GM12878 (cell line): ENCODE measurements at regions not wholly inside any gene's neighbourhood (a gene's known extent, or its start where the extent isn't known, plus 50 kb on each side); places are given as distances from the start of the nearest gene placed in this dataset.

Experiments used
- ATAC-seq: fragments of 200-7000 bp; cut with Tn5 transposase; 3 replicates; pipeline ENCODE4 v1.9.1; 2020; ENCODE audit warnings: mild to moderate bottlenecking, moderate library complexity
- BruUV-seq: library from RNA; stranded (reverse); fragments of 400-500 nt; replicated peaks from 2 replicates; lab custom pipeline; 2021; lab: Mats Ljungman, UMichigan
- CTCF ChIA-PET: fragments of 300-600 bp; sonication (Branson Sonifier 250); formaldehyde crosslinking; extraction: SDS; loops from one replicate; lab custom pipeline; 2021; ENCODE audit warnings: inconsistent platforms; lab: Yijun Ruan, JAX
- POLR2A ChIA-PET: fragments of 350-600 bp; formaldehyde crosslinking; extraction: SDS; loops from one replicate; lab custom pipeline; 2021; ENCODE audit warnings: inconsistent platforms; lab: Charles Lee
- RAD21 ChIA-PET: fragments of 300-600 bp; sonication (Branson Sonifier 250); formaldehyde crosslinking; loops from one replicate; lab custom pipeline; 2023; ENCODE audit warnings: antibody characterized with exemption; ENCODE audit not compliant: unreplicated experiment; lab: Charles Lee
- SMC1A ChIA-PET: fragments of 300-600 bp; sonication (Branson Sonifier 250); formaldehyde crosslinking; loops from one replicate; lab custom pipeline; 2023; ENCODE audit not compliant: unreplicated experiment, uncharacterized antibody; lab: Charles Lee
- DNase-seq: peaks from one replicate; pipeline ENCODE4 v3.0.0-alpha.2; 2011; ENCODE audit warnings: low read depth, low spot score
- FAIRE-seq: peaks from 3 replicates; lab custom pipeline; 2011; peaks lifted over from hg19 to GRCh38; lab: Jason Lieb, UNC
- H2AFZ ChIP-seq: 2 replicates; pipeline ENCODE4 v1.6.0; 2011; ENCODE audit warnings: low read depth, low read length, control low read depth; ENCODE audit not compliant: control insufficient read depth
- H3K27ac ChIP-seq: 2 replicates; pipeline ENCODE4 v1.5.1; 2011; ENCODE audit warnings: control low read depth; ENCODE audit not compliant: control insufficient read depth, insufficient read depth
- H3K27me3 ChIP-seq, 2 experiments: replicated peaks in 1 of 2; 2 replicates each; pipeline versions ENCODE4 v1.6.0 to v1.6.1; 2011; ENCODE audit warnings: low read length in 1 of 2; ENCODE audit not compliant: control insufficient read depth in 2 of 2, insufficient read depth in 2 of 2
- H3K36me3 ChIP-seq, 2 experiments: 2 replicates each; pipeline ENCODE4 v1.5.1; 2011; ENCODE audit warnings: low read length in 1 of 2; ENCODE audit not compliant: control insufficient read depth in 2 of 2, insufficient read depth in 2 of 2
- H3K4me1 ChIP-seq: 2 replicates; pipeline ENCODE4 v1.6.1; 2011; ENCODE audit warnings: mild to moderate bottlenecking, low read length, moderate library complexity, mixed read lengths; ENCODE audit not compliant: control insufficient read depth, insufficient read depth
- H3K4me2 ChIP-seq: 2 replicates; pipeline ENCODE4 v1.6.0; 2011; ENCODE audit warnings: control low read depth; ENCODE audit not compliant: control insufficient read depth, insufficient read depth
- H3K4me3 ChIP-seq: fragments of 200-600 bp; sonication (generic); 2 replicates; pipeline ENCODE4 v1.5.1; 2016
- H3K79me2 ChIP-seq: 2 replicates; pipeline ENCODE4 v1.6.0; 2011; ENCODE audit warnings: low read length; ENCODE audit not compliant: control insufficient read depth, insufficient read depth
- H3K9ac ChIP-seq: 2 replicates; pipeline ENCODE4 v1.8.0; 2011; ENCODE audit warnings: low read length, control low read depth, mixed read lengths; ENCODE audit not compliant: control insufficient read depth, insufficient read depth
- H3K9me3 ChIP-seq: replicated peaks from 3 replicates; pipeline ENCODE4 v1.5.1; 2011; ENCODE audit warnings: mild to moderate bottlenecking, low read length; ENCODE audit not compliant: control insufficient read depth, insufficient read depth
- H4K20me1 ChIP-seq: 2 replicates; pipeline ENCODE4 v1.6.0; 2011; ENCODE audit not compliant: control insufficient read depth, insufficient read depth
- CBX3 ChIP-seq: fragments of 200-600 bp; sonication (generic); IDR thresholded peaks from 2 replicates; pipeline ENCODE4 v1.6.1; 2016; ENCODE audit warnings: low read depth, borderline replicate concordance
- IKZF2 ChIP-seq, 2 experiments: fragments of 450-650 bp; IDR thresholded peaks; 2 replicates each; pipeline ENCODE4 v1.6.1; 2017; ENCODE audit warnings: mild to moderate bottlenecking in 2 of 2, moderate library complexity in 2 of 2
- MTA2 ChIP-seq: fragments of 450-650 bp; IDR thresholded peaks from 2 replicates; pipeline ENCODE4 v1.6.1; 2016; ENCODE audit warnings: low read depth, mild to moderate bottlenecking, moderate library complexity
- POLR2AphosphoS5 ChIP-seq: IDR thresholded peaks from 2 replicates; pipeline ENCODE4 v1.6.1; 2011; ENCODE audit warnings: mild to moderate bottlenecking, low read length, inconsistent platforms
- SREBF2 ChIP-seq: IDR thresholded peaks from 2 replicates; pipeline ENCODE4 v1.6.1; 2012; ENCODE audit warnings: mild to moderate bottlenecking, low read length
- TBL1XR1 ChIP-seq: IDR thresholded peaks from 2 replicates; pipeline ENCODE4 v1.6.1; 2012; ENCODE audit warnings: low read depth, low read length, improper control_type of control experiment
- YY1 ChIP-seq: IDR thresholded peaks from 2 replicates; pipeline ENCODE4 v1.6.1; 2011; ENCODE audit warnings: low read depth, mild to moderate bottlenecking, low read length
- WGBS: methylation state at CpG from one replicate; pipeline ENCODE4 v1.1.6; 2016; ENCODE audit warnings: low lambda C conversion rate; ENCODE audit not compliant: insufficient replicate concordance, insufficient coverage; ENCODE audit errors: missing lambda C conversion rate; 5-methylcytosine and 5-hydroxymethylcytosine counted together
- in situ Hi-C: fragments of 300-500 bp; cut with MboI; formaldehyde crosslinking; loops from 9 replicates; pipeline ENCODE4 v1.14.3; 2018; ENCODE audit warnings: mixed read lengths
- intact Hi-C: fragments of 100-400 bp; cut with micrococcal nuclease; formaldehyde crosslinking; loops from one replicate; pipeline ENCODE4 v1.14.2; 2022; ENCODE audit not compliant: unreplicated experiment
- TF ChIP-seq, protein P1 (sequence below): fragments of 450-650 bp; IDR thresholded peaks from 2 replicates; pipeline ENCODE4 v1.6.1; 2016; ENCODE audit warnings: mild to moderate bottlenecking
- TF ChIP-seq, protein P2 (sequence below): IDR thresholded peaks from 2 replicates; pipeline ENCODE4 v1.6.1; 2012; ENCODE audit warnings: improper control_type of control experiment, low read depth, low read length; ENCODE audit not compliant: insufficient replicate concordance
- TF ChIP-seq, protein P3 (sequence below): fragments of 450-650 bp; formaldehyde crosslinking; IDR thresholded peaks from 2 replicates; pipeline ENCODE4 v1.5.0; 2022; ENCODE audit warnings: mild to moderate bottlenecking, missing genetic modification characterization
- TF ChIP-seq, protein P4 (sequence below): IDR thresholded peaks from 2 replicates; pipeline ENCODE4 v1.6.1; 2012; ENCODE audit warnings: low read depth, low read length, improper control_type of control experiment

DNA sequence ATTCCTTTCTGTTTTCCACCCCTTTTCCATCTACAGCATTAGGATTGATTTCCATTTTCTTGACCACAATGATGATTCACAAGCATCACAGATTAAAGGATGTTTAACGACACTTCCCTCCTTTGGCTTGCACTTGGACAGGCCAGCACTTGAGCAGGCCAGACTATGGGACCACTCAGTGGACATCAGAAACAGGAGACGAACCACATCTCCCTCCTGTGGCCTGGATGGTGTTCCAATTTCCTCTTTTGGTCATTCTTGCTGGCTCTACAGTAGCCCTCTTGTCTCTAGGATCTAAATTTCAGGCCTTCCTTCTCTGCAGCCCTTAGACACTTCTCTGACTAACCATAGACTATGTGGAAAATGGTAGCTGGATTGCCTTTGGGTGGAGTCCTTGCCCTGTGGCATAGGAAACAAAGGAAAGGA is 78.8 kb upstream of the BOC start (continued):
- TF ChIP-seq, protein P1, sequence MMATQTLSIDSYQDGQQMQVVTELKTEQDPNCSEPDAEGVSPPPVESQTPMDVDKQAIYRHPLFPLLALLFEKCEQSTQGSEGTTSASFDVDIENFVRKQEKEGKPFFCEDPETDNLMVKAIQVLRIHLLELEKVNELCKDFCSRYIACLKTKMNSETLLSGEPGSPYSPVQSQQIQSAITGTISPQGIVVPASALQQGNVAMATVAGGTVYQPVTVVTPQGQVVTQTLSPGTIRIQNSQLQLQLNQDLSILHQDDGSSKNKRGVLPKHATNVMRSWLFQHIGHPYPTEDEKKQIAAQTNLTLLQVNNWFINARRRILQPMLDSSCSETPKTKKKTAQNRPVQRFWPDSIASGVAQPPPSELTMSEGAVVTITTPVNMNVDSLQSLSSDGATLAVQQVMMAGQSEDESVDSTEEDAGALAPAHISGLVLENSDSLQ, result no peak
- TF ChIP-seq MTA2, result no peak

DNA sequence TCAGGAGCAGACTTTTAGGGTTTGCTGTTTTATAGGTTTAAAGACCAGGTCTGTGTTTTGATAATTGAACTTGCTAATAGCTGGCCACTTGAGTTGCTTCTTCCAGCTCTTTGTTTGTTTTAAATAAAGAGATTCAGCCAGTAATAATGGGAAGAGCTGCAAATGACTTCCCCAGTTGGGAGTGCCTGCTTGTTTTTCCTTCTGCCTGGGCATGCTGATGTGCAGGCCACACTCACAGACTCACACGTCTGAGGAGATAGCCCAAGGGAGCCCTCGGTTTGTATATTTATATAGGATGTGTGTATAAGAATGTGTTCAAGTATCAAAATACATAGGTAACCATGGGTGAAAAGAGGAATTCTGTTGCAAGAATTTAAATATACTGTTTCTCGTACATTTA is 78.2 kb upstream of the BOC start:
- CTCF ChIA-PET, result interaction anchor here (1.0 to 6.6 kb wide), 2 partner anchors 145 to 155 kb away, joined by 3 to 82 read pairs; no protein-coding TSS in a partner anchor
- 78% methylated on average over 3 of the region's 3 CpGs for WGBS
- TF ChIP-seq TBL1XR1, result no peak
- TF ChIP-seq, protein P2, sequence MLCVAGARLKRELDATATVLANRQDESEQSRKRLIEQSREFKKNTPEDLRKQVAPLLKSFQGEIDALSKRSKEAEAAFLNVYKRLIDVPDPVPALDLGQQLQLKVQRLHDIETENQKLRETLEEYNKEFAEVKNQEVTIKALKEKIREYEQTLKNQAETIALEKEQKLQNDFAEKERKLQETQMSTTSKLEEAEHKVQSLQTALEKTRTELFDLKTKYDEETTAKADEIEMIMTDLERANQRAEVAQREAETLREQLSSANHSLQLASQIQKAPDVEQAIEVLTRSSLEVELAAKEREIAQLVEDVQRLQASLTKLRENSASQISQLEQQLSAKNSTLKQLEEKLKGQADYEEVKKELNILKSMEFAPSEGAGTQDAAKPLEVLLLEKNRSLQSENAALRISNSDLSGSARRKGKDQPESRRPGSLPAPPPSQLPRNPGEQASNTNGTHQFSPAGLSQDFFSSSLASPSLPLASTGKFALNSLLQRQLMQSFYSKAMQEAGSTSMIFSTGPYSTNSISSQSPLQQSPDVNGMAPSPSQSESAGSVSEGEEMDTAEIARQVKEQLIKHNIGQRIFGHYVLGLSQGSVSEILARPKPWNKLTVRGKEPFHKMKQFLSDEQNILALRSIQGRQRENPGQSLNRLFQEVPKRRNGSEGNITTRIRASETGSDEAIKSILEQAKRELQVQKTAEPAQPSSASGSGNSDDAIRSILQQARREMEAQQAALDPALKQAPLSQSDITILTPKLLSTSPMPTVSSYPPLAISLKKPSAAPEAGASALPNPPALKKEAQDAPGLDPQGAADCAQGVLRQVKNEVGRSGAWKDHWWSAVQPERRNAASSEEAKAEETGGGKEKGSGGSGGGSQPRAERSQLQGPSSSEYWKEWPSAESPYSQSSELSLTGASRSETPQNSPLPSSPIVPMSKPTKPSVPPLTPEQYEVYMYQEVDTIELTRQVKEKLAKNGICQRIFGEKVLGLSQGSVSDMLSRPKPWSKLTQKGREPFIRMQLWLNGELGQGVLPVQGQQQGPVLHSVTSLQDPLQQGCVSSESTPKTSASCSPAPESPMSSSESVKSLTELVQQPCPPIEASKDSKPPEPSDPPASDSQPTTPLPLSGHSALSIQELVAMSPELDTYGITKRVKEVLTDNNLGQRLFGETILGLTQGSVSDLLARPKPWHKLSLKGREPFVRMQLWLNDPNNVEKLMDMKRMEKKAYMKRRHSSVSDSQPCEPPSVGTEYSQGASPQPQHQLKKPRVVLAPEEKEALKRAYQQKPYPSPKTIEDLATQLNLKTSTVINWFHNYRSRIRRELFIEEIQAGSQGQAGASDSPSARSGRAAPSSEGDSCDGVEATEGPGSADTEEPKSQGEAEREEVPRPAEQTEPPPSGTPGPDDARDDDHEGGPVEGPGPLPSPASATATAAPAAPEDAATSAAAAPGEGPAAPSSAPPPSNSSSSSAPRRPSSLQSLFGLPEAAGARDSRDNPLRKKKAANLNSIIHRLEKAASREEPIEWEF, result no peak
- TF ChIP-seq POLR2AphosphoS5, result no peak
- no peak for TF ChIP-seq IKZF2 (IDR thresholded peaks at IDR 0.05)
- no peak for TF ChIP-seq YY1
- no peak for TF ChIP-seq CBX3
- no peak for TF ChIP-seq SREBF2
- TF ChIP-seq, protein P3, sequence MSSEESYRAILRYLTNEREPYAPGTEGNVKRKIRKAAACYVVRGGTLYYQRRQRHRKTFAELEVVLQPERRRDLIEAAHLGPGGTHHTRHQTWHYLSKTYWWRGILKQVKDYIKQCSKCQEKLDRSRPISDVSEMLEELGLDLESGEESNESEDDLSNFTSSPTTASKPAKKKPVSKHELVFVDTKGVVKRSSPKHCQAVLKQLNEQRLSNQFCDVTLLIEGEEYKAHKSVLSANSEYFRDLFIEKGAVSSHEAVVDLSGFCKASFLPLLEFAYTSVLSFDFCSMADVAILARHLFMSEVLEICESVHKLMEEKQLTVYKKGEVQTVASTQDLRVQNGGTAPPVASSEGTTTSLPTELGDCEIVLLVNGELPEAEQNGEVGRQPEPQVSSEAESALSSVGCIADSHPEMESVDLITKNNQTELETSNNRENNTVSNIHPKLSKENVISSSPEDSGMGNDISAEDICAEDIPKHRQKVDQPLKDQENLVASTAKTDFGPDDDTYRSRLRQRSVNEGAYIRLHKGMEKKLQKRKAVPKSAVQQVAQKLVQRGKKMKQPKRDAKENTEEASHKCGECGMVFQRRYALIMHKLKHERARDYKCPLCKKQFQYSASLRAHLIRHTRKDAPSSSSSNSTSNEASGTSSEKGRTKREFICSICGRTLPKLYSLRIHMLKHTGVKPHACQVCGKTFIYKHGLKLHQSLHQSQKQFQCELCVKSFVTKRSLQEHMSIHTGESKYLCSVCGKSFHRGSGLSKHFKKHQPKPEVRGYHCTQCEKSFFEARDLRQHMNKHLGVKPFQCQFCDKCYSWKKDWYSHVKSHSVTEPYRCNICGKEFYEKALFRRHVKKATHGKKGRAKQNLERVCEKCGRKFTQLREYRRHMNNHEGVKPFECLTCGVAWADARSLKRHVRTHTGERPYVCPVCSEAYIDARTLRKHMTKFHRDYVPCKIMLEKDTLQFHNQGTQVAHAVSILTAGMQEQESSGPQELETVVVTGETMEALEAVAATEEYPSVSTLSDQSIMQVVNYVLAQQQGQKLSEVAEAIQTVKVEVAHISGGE, result no peak
- TF ChIP-seq, protein P4, sequence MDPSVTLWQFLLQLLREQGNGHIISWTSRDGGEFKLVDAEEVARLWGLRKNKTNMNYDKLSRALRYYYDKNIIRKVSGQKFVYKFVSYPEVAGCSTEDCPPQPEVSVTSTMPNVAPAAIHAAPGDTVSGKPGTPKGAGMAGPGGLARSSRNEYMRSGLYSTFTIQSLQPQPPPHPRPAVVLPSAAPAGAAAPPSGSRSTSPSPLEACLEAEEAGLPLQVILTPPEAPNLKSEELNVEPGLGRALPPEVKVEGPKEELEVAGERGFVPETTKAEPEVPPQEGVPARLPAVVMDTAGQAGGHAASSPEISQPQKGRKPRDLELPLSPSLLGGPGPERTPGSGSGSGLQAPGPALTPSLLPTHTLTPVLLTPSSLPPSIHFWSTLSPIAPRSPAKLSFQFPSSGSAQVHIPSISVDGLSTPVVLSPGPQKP, result no peak

More for the DNA sequence above, 78.2 kb upstream of the BOC start:
- no TSS peak for BruUV-seq
- ChIA-PET POLR2A (interaction anchor here (0.6 kb wide), 1 partner anchor 18 kb away, joined by 3 read pairs; no protein-coding TSS in a partner anchor), RAD21 (interaction anchor here (4.9 kb wide), 1 partner anchor 156 kb away, joined by 31 read pairs; no protein-coding TSS in a partner anchor), SMC1A (interaction anchor here (1.3 to 6.3 kb wide), 2 partner anchors 8 to 155 kb away, joined by 4 to 47 read pairs; no protein-coding TSS in a partner anchor)
- no peak overlapping the region for H3K4me2 ChIP-seq
- no peak overlapping the region for H3K4me3 ChIP-seq
- no peaks in the 10 kb centered on the region for H3K79me2 ChIP-seq
- H3K27me3 ChIP-seq, result no peaks in the 10 kb centered on the region; a peak in 1 of 4 replicates
- intact Hi-C loops (no loop called here), in situ Hi-C loops (no loop called here)
- no peak overlapping the region for H3K9ac ChIP-seq
- ATAC-seq (no peak), DNase-seq (no peak), FAIRE-seq (no peak)
- no peak overlapping the region for H2AFZ ChIP-seq
- no peaks in the 10 kb centered on the region for H4K20me1 ChIP-seq
- H3K4me1 ChIP-seq, result no peaks in the 10 kb centered on the region
- H3K36me3 ChIP-seq, result no peaks in the 10 kb centered on the region
- no peaks in the 10 kb centered on the region for H3K9me3 ChIP-seq
- H3K27ac ChIP-seq, result no peak overlapping the region
